ENCODE measurements at regions not wholly inside any gene's neighbourhood (a gene's known extent, or its start where the extent isn't known, plus 50 kb on each side); places are given as distances from the start of the nearest gene placed in this dataset.

GRCh38 chr14:51568366-51568765, 83.3 kb upstream of the FRMD6 start:
- TF ChIP-seq, protein P1, sequence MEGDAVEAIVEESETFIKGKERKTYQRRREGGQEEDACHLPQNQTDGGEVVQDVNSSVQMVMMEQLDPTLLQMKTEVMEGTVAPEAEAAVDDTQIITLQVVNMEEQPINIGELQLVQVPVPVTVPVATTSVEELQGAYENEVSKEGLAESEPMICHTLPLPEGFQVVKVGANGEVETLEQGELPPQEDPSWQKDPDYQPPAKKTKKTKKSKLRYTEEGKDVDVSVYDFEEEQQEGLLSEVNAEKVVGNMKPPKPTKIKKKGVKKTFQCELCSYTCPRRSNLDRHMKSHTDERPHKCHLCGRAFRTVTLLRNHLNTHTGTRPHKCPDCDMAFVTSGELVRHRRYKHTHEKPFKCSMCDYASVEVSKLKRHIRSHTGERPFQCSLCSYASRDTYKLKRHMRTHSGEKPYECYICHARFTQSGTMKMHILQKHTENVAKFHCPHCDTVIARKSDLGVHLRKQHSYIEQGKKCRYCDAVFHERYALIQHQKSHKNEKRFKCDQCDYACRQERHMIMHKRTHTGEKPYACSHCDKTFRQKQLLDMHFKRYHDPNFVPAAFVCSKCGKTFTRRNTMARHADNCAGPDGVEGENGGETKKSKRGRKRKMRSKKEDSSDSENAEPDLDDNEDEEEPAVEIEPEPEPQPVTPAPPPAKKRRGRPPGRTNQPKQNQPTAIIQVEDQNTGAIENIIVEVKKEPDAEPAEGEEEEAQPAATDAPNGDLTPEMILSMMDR (IDR thresholded peaks at IDR 0.05; ENCODE audit: insufficient read depth, missing control alignments) = no peak
- DNase-seq (ENCODE audit: insufficient read length, low spot score) (no peak), FAIRE-seq (no peak)

DNA sequence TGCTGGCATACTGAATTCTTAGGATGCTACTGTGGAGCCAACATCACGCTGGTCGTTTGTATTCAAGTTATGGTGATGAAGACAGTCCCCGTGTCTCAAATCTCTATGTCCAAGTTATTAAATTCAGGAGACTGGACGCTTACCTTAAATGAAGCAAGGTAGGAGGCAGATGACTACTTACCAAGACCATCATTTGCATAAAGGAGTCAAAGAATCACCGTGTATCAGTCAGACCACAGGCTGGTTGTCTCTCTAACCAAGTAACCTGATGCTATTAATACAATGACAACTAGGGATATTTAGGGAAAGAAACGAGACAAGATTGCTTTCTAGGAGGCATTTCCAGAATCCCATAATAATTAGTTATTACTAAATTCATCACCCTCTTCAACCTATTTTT, 78.1 kb upstream of the FRMD6 start:
- TF ChIP-seq, protein P1 (IDR thresholded peaks at IDR 0.05; ENCODE audit: insufficient read depth, missing control alignments) = no peak
- FAIRE-seq = no peak
- DNase-seq (ENCODE audit: insufficient read length, low spot score) = no peak

DNA sequence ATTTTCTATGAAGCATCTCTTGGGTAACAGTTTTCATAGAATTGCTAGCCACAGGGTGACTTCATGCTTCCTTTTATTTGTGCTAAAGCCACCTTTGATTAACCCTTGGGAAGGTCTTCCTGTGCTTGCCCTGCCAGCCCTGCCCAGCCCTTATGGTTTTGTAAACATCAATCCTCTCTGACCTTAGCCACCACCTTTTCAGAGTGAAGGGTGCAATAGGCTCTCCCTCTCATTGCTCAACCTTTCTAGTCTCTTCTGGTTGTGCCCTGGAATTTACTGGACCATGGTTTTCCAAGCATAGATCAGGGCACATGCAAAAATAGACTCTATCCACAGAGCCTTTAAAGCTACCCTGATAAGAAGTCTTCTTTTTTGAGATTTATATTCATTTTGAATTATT, 77.7 kb upstream of the FRMD6 start:
- FAIRE-seq = no peak

GRCh38 chr14:51575349-51576116, 76.2 kb upstream of the FRMD6 start:
- DNase-seq (ENCODE audit: insufficient read length, low spot score) (no peak), FAIRE-seq (no peak)
- TF ChIP-seq, protein P1 (IDR thresholded peaks at IDR 0.05; ENCODE audit: insufficient read depth, missing control alignments) = no peak

More for the DNA sequence above, 77.7 kb upstream of the FRMD6 start:
- TF ChIP-seq, protein P1 (IDR thresholded peaks at IDR 0.05; ENCODE audit: insufficient read depth, missing control alignments) = no peak
- no peak for DNase-seq (ENCODE audit: insufficient read length, low spot score)

GRCh38 chr14:51576117-51576430, 75.6 kb upstream of the FRMD6 start:
- FAIRE-seq = no peak
- DNase-seq (ENCODE audit: insufficient read length, low spot score) = no peak
- TF ChIP-seq, protein P1 (IDR thresholded peaks at IDR 0.05; ENCODE audit: insufficient read depth, missing control alignments) = no peak

- DNase-seq (ENCODE audit: insufficient read length, low spot score) (no peak), FAIRE-seq (no peak)
- TF ChIP-seq, protein P1 (IDR thresholded peaks at IDR 0.05; ENCODE audit: insufficient read depth, missing control alignments) = no peak
Measured at GRCh38 chr14:51576879-51577278, 74.8 kb upstream of the FRMD6 start.

DNA sequence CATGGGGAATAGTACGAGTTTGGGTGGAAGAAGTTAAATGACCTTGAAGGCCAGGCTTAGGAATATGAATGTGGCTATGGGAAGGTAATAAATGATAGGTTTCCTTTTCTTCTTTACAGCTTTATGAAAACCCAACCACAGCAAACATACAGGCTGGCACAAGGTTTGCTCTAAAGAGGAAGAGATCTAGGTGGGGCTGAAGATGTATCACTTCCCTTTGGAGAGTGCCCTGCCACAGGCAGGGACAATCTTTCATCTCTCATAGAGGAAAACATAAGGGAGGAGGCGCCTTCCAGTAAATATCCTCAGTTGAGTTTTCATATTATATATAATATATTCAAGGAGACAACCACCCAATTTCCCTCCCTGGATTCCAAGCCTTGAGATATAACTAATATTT, 72.9 kb upstream of the FRMD6 start:
- no peak for DNase-seq (ENCODE audit: insufficient read length, low spot score)
- FAIRE-seq = no peak
- TF ChIP-seq, protein P1 (IDR thresholded peaks at IDR 0.05; ENCODE audit: insufficient read depth, missing control alignments) = no peak

All from D721Med (cell line).